ENCODE measurements at regions not wholly inside any gene's neighbourhood (a gene's known extent, or its start where the extent isn't known, plus 50 kb on each side); places are given as distances from the start of the nearest gene placed in this dataset.
"Not testable (repeated sequence)": the region's sequence is repeated elsewhere in the genome, so short reads cannot be mapped to it uniquely, and the experiment has no call there.

- no peak for TF ChIP-seq CTCF (IDR thresholded peaks at IDR 0.05; ENCODE audit: extremely low read depth, insufficient read depth, missing control alignments)
- DNase-seq (ENCODE audit: low spot score): no peak
- in situ Hi-C loops (cut with MboI; ENCODE audit: low pct_unique_long_range_greater_than_20kb, low sequenced_read_pairs, unreplicated experiment): no loop called here
Measured at GRCh38 chr5:106047341-106047740, 1623.4 kb downstream of the EFNA5 start.

GRCh38 chr5:106032069-106032468, 1638.7 kb downstream of the EFNA5 start:
- DNase-seq (ENCODE audit: low spot score); in situ Hi-C loops (cut with MboI; ENCODE audit: low pct_unique_long_range_greater_than_20kb, low sequenced_read_pairs, unreplicated experiment): not testable (repeated sequence)

GRCh38 chr5:106028314-106028713, 1642.4 kb downstream of the EFNA5 start:
- DNase-seq (ENCODE audit: low spot score): no peak
- no peak for TF ChIP-seq CTCF (IDR thresholded peaks at IDR 0.05; ENCODE audit: extremely low read depth, insufficient read depth, missing control alignments)
- in situ Hi-C loops (cut with MboI; ENCODE audit: low pct_unique_long_range_greater_than_20kb, low sequenced_read_pairs, unreplicated experiment): no loop called here

- DNase-seq (ENCODE audit: low spot score): no peak
- in situ Hi-C loops (cut with MboI; ENCODE audit: low pct_unique_long_range_greater_than_20kb, low sequenced_read_pairs, unreplicated experiment): no loop called here
- no peak for TF ChIP-seq CTCF (IDR thresholded peaks at IDR 0.05; ENCODE audit: extremely low read depth, insufficient read depth, missing control alignments)
Measured at GRCh38 chr5:106020894-106021293, 1649.8 kb downstream of the EFNA5 start.

DNA sequence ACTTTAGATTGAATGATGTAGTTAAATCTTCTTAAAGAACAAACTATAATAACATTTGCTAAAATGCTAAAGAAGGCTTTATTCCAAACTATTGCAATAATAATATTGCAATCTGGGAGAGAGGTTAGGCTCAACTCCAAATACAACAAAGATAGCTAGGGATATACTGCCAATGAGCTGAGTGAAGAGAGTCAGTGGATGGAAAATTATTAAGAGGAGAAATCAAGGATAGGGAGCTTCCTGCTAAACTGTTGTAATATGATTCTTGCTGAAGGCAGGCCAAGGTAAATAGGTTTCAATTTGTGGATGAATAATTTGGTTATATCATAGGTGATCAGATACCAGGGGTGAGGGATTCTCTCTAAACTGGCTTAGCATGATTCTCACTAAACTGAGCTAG, 1651.5 kb downstream of the EFNA5 start:
- in situ Hi-C loops (cut with MboI; ENCODE audit: low pct_unique_long_range_greater_than_20kb, low sequenced_read_pairs, unreplicated experiment): no loop called here
- DNase-seq (ENCODE audit: low spot score): no peak
- no peak for TF ChIP-seq CTCF (IDR thresholded peaks at IDR 0.05; ENCODE audit: extremely low read depth, insufficient read depth, missing control alignments)

GRCh38 chr5:106017243-106017857, 1653.4 kb downstream of the EFNA5 start:
- DNase-seq (ENCODE audit: low spot score): no peak
- no peak for TF ChIP-seq CTCF (IDR thresholded peaks at IDR 0.05; ENCODE audit: extremely low read depth, insufficient read depth, missing control alignments)
- in situ Hi-C loops (cut with MboI; ENCODE audit: low pct_unique_long_range_greater_than_20kb, low sequenced_read_pairs, unreplicated experiment): no loop called here

GRCh38 chr5:106014262-106014661, 1656.5 kb downstream of the EFNA5 start:
- no peak for DNase-seq (ENCODE audit: low spot score)
- no peak for TF ChIP-seq CTCF (IDR thresholded peaks at IDR 0.05; ENCODE audit: extremely low read depth, insufficient read depth, missing control alignments)
- in situ Hi-C loops (cut with MboI; ENCODE audit: low pct_unique_long_range_greater_than_20kb, low sequenced_read_pairs, unreplicated experiment): no loop called here
